MCF 10A (cell line): ENCODE measurements at regions not wholly inside any gene's neighbourhood (a gene's known extent, or its start where the extent isn't known, plus 50 kb on each side); places are given as distances from the start of the nearest gene placed in this dataset.

Experiments
- BruUV-seq: library from RNA; stranded (reverse); fragments of 400-500 nt; replicated peaks from 2 replicates; lab custom pipeline; 2021; lab: Mats Ljungman, UMichigan
- CTCF ChIA-PET: fragments of 300-600 bp; sonication (Branson Sonifier 250); formaldehyde crosslinking; extraction: SDS; loops from one replicate; lab custom pipeline; 2021; ENCODE audit warnings: antibody characterized with exemption, inconsistent platforms; lab: Yijun Ruan, JAX
- POLR2A ChIA-PET: fragments of 300-600, 350-650 bp; sonication (Branson Sonifier 250); formaldehyde crosslinking; extraction: SDS; loops from one replicate; lab custom pipeline; 2020; ENCODE audit warnings: antibody characterized with exemption, inconsistent platforms; lab: Yijun Ruan, JAX
- DNase-seq: peaks from one replicate; pipeline ENCODE4 v3.0.0-alpha.2; 2018; ENCODE audit not compliant: unreplicated experiment
- H3K27ac Mint-ChIP-seq: one replicate; pipeline ENCODE4 v1.8.0; 2022; ENCODE audit warnings: mild to moderate bottlenecking, low read depth, mixed read lengths; ENCODE audit not compliant: unreplicated experiment
- H3K27me3 Mint-ChIP-seq: one replicate; pipeline ENCODE4 v1.8.0; 2022; ENCODE audit warnings: mixed read lengths; ENCODE audit not compliant: insufficient read depth, unreplicated experiment
- H3K36me3 Mint-ChIP-seq: one replicate; pipeline ENCODE4 v1.8.0; 2022; ENCODE audit warnings: mild to moderate bottlenecking, moderate library complexity, mixed read lengths; ENCODE audit not compliant: insufficient read depth, unreplicated experiment
- H3K4me1 Mint-ChIP-seq: one replicate; pipeline ENCODE4 v1.8.0; 2022; ENCODE audit warnings: mixed read lengths; ENCODE audit not compliant: insufficient read depth, unreplicated experiment
- H3K4me3 Mint-ChIP-seq: one replicate; pipeline ENCODE4 v1.8.0; 2022; ENCODE audit warnings: mild to moderate bottlenecking, moderate library complexity, mixed read lengths; ENCODE audit not compliant: unreplicated experiment
- H3K9me3 Mint-ChIP-seq: one replicate; pipeline ENCODE4 v1.8.0; 2022; ENCODE audit warnings: mixed read lengths; ENCODE audit not compliant: unreplicated experiment
- CTCF ChIP-seq: fragments of 200-600 bp; IDR thresholded peaks from one replicate; pipeline ENCODE4 v1.8.0; 2022; ENCODE audit warnings: antibody characterized with exemption, mild to moderate bottlenecking; ENCODE audit not compliant: unreplicated experiment
- intact Hi-C: fragments of 100-400 bp; cut with micrococcal nuclease; formaldehyde crosslinking; loops from 2 replicates; pipeline ENCODE4 v1.14.1; 2022

GRCh38 chr12:118637767-118638370, 261.5 kb downstream of the SUDS3 start:
- Mint-ChIP-seq H3K36me3 (no peaks in the 10 kb centered on the region), H3K4me1 (no peaks in the 10 kb centered on the region), H3K4me3 (no peak overlapping the region), H3K27me3 (no peaks in the 10 kb centered on the region), H3K27ac (no peak overlapping the region), H3K9me3 (peaks cover 37% of the 10 kb centered on the region)
- intact Hi-C loops = no loop called here
- BruUV-seq = no TSS peak
- DNase-seq = no peak
- ChIA-PET CTCF (no interaction called here), POLR2A (no interaction called here)
- no peak for TF ChIP-seq CTCF

- H3K4me1 Mint-ChIP-seq = no peaks in the 10 kb centered on the region
- H3K27ac Mint-ChIP-seq = no peak overlapping the region
- no peak for DNase-seq
- intact Hi-C loops = no loop called here
- ChIA-PET CTCF (no interaction called here), POLR2A (no interaction called here)
- BruUV-seq = no TSS peak
- H3K9me3 Mint-ChIP-seq = peaks cover 31% of the 10 kb centered on the region
- H3K4me3 Mint-ChIP-seq = no peak overlapping the region
- no peaks in the 10 kb centered on the region for H3K36me3 Mint-ChIP-seq
- no peak for TF ChIP-seq CTCF
- H3K27me3 Mint-ChIP-seq = no peaks in the 10 kb centered on the region
Measured at GRCh38 chr12:118641249-118641648, 264.9 kb downstream of the SUDS3 start.

- intact Hi-C loops = no loop called here
- Mint-ChIP-seq H3K9me3 (peaks cover 19% of the 10 kb centered on the region), H3K27me3 (no peaks in the 10 kb centered on the region), H3K27ac (no peak overlapping the region), H3K4me1 (no peaks in the 10 kb centered on the region), H3K4me3 (no peak overlapping the region), H3K36me3 (no peaks in the 10 kb centered on the region)
- DNase-seq = peak; percentile 20
- TF ChIP-seq CTCF = no peak
- ChIA-PET CTCF (no interaction called here), POLR2A (no interaction called here)
- no TSS peak for BruUV-seq
Measured at GRCh38 chr12:118645219-118645618, 268.9 kb downstream of the SUDS3 start.

GRCh38 chr12:118649765-118650585, 273.6 kb downstream of the SUDS3 start:
- H3K27ac Mint-ChIP-seq = no peak overlapping the region
- no peaks in the 10 kb centered on the region for H3K4me1 Mint-ChIP-seq
- H3K36me3 Mint-ChIP-seq = no peaks in the 10 kb centered on the region
- BruUV-seq = no TSS peak
- ChIA-PET CTCF (no interaction called here), POLR2A (no interaction called here)
- TF ChIP-seq CTCF = no peak
- H3K9me3 Mint-ChIP-seq = peaks cover 39% of the 10 kb centered on the region
- intact Hi-C loops = no loop called here
- H3K4me3 Mint-ChIP-seq = no peak overlapping the region
- no peak for DNase-seq
- H3K27me3 Mint-ChIP-seq = no peaks in the 10 kb centered on the region
